ENCODE measurements at regions not wholly inside any gene's neighbourhood (a gene's known extent, or its start where the extent isn't known, plus 50 kb on each side); places are given as distances from the start of the nearest gene placed in this dataset.

DNA sequence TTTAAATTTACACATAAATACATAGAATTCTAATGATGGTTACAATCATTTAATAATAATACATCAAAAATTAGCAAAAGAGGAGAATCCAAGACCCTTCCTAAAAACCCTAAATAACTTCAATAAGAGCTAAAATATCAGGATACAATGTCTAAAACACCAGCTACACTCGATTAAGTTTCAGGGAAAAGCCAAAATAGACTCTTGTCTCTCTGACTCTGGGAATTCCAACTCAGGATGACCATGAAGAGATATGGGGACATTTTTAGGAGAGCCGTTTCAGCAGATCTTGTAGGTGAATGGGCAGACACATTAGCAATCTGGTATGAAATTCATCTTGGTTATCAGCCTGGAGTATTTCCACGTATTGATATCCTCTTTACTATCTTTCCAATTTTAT, 193.3 kb upstream of the NR3C1 start:
- intact Hi-C loops (cut with micrococcal nuclease; ENCODE audit: unreplicated experiment) (no loop called here), in situ Hi-C loops (cut with HindIII; ENCODE audit: low pct_unique_long_range_greater_than_20kb, low sequenced_read_pairs) (no loop called here)
- TF ChIP-seq TCF7L2 (IDR thresholded peaks at IDR 0.05; ENCODE audit: low read depth, low read length) = no peak
- TF ChIP-seq POLR2AphosphoS5 (IDR thresholded peaks at IDR 0.05; ENCODE audit: low read depth, low read length) = no peak
- TF ChIP-seq, protein P1, sequence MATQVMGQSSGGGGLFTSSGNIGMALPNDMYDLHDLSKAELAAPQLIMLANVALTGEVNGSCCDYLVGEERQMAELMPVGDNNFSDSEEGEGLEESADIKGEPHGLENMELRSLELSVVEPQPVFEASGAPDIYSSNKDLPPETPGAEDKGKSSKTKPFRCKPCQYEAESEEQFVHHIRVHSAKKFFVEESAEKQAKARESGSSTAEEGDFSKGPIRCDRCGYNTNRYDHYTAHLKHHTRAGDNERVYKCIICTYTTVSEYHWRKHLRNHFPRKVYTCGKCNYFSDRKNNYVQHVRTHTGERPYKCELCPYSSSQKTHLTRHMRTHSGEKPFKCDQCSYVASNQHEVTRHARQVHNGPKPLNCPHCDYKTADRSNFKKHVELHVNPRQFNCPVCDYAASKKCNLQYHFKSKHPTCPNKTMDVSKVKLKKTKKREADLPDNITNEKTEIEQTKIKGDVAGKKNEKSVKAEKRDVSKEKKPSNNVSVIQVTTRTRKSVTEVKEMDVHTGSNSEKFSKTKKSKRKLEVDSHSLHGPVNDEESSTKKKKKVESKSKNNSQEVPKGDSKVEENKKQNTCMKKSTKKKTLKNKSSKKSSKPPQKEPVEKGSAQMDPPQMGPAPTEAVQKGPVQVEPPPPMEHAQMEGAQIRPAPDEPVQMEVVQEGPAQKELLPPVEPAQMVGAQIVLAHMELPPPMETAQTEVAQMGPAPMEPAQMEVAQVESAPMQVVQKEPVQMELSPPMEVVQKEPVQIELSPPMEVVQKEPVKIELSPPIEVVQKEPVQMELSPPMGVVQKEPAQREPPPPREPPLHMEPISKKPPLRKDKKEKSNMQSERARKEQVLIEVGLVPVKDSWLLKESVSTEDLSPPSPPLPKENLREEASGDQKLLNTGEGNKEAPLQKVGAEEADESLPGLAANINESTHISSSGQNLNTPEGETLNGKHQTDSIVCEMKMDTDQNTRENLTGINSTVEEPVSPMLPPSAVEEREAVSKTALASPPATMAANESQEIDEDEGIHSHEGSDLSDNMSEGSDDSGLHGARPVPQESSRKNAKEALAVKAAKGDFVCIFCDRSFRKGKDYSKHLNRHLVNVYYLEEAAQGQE (IDR thresholded peaks at IDR 0.05; ENCODE audit: insufficient read depth in 1 of 2, low read depth in 2 of 2, low read length in 1 of 2) = no peak
- TF ChIP-seq, protein P2, sequence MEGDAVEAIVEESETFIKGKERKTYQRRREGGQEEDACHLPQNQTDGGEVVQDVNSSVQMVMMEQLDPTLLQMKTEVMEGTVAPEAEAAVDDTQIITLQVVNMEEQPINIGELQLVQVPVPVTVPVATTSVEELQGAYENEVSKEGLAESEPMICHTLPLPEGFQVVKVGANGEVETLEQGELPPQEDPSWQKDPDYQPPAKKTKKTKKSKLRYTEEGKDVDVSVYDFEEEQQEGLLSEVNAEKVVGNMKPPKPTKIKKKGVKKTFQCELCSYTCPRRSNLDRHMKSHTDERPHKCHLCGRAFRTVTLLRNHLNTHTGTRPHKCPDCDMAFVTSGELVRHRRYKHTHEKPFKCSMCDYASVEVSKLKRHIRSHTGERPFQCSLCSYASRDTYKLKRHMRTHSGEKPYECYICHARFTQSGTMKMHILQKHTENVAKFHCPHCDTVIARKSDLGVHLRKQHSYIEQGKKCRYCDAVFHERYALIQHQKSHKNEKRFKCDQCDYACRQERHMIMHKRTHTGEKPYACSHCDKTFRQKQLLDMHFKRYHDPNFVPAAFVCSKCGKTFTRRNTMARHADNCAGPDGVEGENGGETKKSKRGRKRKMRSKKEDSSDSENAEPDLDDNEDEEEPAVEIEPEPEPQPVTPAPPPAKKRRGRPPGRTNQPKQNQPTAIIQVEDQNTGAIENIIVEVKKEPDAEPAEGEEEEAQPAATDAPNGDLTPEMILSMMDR (IDR thresholded peaks at IDR 0.05) = no peak
- no peak for TF ChIP-seq SIN3A (IDR thresholded peaks at IDR 0.05; ENCODE audit: borderline replicate concordance, insufficient read depth, low read depth, low read length)
- no TSS peak for BruUV-seq (replicated peaks)
- H3K27me3 ChIP-seq (ENCODE audit: control insufficient read depth, insufficient read depth, low read length) = no peaks in the 10 kb centered on the region
- POLR2A ChIA-PET = no interaction called here
- H3K4me1 ChIP-seq (ENCODE audit: control insufficient read depth, insufficient read depth, low read length) = peaks cover 13% of the 10 kb centered on the region; the same call in 1 of the 2 replicates
- no peaks in the 10 kb centered on the region for H3K9me3 ChIP-seq (ENCODE audit: control insufficient read depth, insufficient read depth, low read depth, low read length)
- no peak for DNase-seq (ENCODE audit: low read depth, low spot score)
- no peak overlapping the region for H3K27ac ChIP-seq (ENCODE audit: low read length)
- no peaks in the 10 kb centered on the region for H3K36me3 ChIP-seq (ENCODE audit: control insufficient read depth, insufficient read depth, low read length)
- no peak overlapping the region for H3K4me3 ChIP-seq (ENCODE audit: low read depth in 2 of 2, low read length in 2 of 2)
- ATAC-seq = no peak
- CTCF ChIA-PET = no interaction called here

DNA sequence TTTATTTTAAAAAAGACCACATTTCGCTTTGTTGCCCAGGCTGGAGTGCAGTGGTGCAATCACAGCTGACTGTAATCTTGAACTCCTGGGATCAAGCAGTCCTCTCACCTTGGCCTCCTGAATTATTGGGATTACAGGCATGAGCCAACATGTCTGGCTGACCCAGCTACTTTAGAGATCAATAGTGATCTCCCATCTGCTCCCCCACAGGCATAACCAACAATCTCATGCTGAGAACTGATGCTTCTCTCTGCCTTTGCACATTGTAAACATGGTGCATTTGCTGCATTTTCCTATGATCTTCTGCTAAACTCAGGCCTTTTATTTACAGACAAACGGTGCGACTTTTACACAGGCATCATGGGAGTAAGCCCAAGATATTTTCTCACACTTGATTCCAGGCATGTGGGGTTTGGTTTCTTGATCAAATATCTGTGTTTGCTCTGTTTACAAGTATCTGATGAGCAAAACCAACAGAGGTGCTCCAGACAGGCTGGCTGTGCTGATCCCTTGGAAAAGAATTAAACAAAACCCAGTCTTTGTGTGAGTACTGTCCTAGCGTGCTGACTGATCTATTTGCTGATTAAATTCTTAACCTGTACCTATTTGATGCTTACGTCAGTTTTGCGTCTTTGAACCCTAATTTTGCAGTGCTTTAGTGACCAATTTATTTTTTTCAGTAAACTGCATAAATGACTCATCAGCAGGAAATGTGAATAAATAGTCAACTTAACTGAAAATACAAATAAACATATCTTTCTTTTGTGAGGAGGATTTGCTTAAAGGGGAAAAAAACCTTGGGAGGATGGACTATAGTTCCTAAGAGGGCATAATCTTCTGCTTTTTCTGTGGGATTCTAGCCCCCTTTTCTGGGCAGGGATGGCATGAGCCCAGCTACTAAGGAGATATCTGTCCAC, 191.7 kb upstream of the NR3C1 start:
- no peak overlapping the region for H3K27ac ChIP-seq (ENCODE audit: low read length)
- in situ Hi-C loops (cut with HindIII; ENCODE audit: low pct_unique_long_range_greater_than_20kb, low sequenced_read_pairs) = no loop called here
- peaks cover 13% of the 10 kb centered on the region; the same call in 1 of the 2 replicates for H3K4me1 ChIP-seq (ENCODE audit: control insufficient read depth, insufficient read depth, low read length)
- BruUV-seq (replicated peaks) = no TSS peak
- TF ChIP-seq TCF7L2 (IDR thresholded peaks at IDR 0.05; ENCODE audit: low read depth, low read length) (no peak), POLR2AphosphoS5 (IDR thresholded peaks at IDR 0.05; ENCODE audit: low read depth, low read length) (no peak), SIN3A (IDR thresholded peaks at IDR 0.05; ENCODE audit: borderline replicate concordance, insufficient read depth, low read depth, low read length) (no peak)
- TF ChIP-seq, protein P2 (IDR thresholded peaks at IDR 0.05) = no peak
- TF ChIP-seq, protein P1 (IDR thresholded peaks at IDR 0.05; ENCODE audit: insufficient read depth in 1 of 2, low read depth in 2 of 2, low read length in 1 of 2) = no peak
- H3K9me3 ChIP-seq (ENCODE audit: control insufficient read depth, insufficient read depth, low read depth, low read length) = no peaks in the 10 kb centered on the region
- H3K27me3 ChIP-seq (ENCODE audit: control insufficient read depth, insufficient read depth, low read length) = no peaks in the 10 kb centered on the region
- ChIA-PET CTCF (no interaction called here), POLR2A (no interaction called here)
- intact Hi-C loops (cut with micrococcal nuclease; ENCODE audit: unreplicated experiment) = no loop called here
- DNase-seq (ENCODE audit: low read depth, low spot score) (peak; percentile 71), ATAC-seq (peak; percentile 78)
- no peaks in the 10 kb centered on the region for H3K36me3 ChIP-seq (ENCODE audit: control insufficient read depth, insufficient read depth, low read length)
- no peak overlapping the region for H3K4me3 ChIP-seq (ENCODE audit: low read depth in 2 of 2, low read length in 2 of 2)
